ENCODE measurements at regions not wholly inside any gene's neighbourhood (a gene's known extent, or its start where the extent isn't known, plus 50 kb on each side); places are given as distances from the start of the nearest gene placed in this dataset.

DNA sequence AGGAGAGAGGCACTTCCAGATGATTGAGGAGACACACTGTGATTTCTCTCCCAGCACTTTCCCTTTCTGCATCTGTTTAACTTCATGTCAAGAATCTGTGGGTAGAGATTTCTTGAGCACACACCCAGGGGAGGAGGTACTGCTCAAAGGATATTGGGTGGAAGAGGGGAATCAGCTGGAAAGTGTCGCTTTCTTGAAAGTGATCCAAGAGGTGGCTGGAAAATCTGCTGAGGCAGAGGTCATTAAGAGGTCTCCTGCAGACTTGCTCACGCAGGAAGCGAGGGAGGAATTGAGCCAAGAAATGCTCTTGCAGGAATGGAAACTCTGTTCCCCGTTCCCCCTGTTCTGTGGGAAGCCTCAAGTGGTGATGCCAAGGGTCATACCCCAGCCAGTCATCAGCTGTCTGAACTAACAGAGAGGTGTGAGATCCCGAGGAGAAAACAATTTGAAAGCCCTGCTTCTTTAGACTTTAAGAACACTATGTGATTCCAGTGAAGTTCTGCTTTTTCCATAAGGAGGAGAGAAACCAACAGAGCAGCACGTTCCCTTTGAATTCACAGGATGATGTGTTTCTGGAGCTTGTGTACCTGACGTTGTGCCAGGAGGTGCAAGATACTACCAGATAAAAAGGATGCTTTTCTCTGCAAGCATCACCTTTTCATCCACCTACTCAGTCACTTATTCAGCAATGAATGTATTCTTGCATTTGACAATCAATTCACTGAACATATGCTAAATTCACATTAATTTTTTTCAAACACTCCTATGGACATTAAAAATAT is 163.4 kb upstream of the GPR12 start:
- Histone ChIP-seq H3K27me3 (ENCODE audit: control insufficient read depth, insufficient read depth, low read length) (peaks cover 21% of the 10 kb centered on the region), H3K36me3 (ENCODE audit: control insufficient read depth, insufficient read depth, low read length) (no peaks in the 10 kb centered on the region), H3K4me3 (ENCODE audit: low read depth, low read length) (no peak overlapping the region)
- ChIA-PET CTCF (no interaction called here), POLR2A (no interaction called here)
- no peak for DNase-seq (ENCODE audit: low read depth)
- TF ChIP-seq, protein P1, sequence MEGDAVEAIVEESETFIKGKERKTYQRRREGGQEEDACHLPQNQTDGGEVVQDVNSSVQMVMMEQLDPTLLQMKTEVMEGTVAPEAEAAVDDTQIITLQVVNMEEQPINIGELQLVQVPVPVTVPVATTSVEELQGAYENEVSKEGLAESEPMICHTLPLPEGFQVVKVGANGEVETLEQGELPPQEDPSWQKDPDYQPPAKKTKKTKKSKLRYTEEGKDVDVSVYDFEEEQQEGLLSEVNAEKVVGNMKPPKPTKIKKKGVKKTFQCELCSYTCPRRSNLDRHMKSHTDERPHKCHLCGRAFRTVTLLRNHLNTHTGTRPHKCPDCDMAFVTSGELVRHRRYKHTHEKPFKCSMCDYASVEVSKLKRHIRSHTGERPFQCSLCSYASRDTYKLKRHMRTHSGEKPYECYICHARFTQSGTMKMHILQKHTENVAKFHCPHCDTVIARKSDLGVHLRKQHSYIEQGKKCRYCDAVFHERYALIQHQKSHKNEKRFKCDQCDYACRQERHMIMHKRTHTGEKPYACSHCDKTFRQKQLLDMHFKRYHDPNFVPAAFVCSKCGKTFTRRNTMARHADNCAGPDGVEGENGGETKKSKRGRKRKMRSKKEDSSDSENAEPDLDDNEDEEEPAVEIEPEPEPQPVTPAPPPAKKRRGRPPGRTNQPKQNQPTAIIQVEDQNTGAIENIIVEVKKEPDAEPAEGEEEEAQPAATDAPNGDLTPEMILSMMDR (IDR thresholded peaks at IDR 0.05; ENCODE audit: insufficient read depth, low read depth, low read length): no peak

DNA sequence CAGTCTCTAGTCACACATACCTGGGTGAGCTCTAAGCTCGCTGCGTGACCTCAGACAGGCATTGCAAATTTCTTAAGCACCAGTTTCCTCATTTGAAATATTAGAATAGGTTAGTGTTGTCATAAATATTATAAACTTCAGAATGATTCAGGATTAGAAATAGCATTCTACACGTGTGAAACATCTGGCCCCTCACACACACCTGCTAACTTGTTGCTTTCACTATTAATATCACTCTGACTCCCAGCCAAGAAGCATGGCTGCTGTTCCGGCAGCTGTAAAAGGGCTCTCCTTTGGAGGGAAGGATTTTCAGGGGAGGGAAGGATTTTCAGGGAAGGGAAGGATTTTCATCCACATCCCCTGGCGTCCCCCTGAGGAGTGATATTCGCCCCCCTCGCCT is 161.3 kb upstream of the GPR12 start:
- TF ChIP-seq, protein P1 (IDR thresholded peaks at IDR 0.05; ENCODE audit: insufficient read depth, low read depth, low read length): no peak
- no peak for DNase-seq (ENCODE audit: low read depth)
- Histone ChIP-seq H3K36me3 (ENCODE audit: control insufficient read depth, insufficient read depth, low read length) (no peaks in the 10 kb centered on the region), H3K4me3 (ENCODE audit: low read depth, low read length) (no peak overlapping the region), H3K27me3 (ENCODE audit: control insufficient read depth, insufficient read depth, low read length) (peaks cover 17% of the 10 kb centered on the region)
- ChIA-PET CTCF (interaction anchor here (1.3 to 1.5 kb wide), 2 partner anchors 8 to 9 kb away, joined by 3 to 5 read pairs; no protein-coding TSS in a partner anchor), POLR2A (no interaction called here)

- CTCF ChIA-PET: interaction anchor here (0.6 to 1.5 kb wide), 2 partner anchors 9 to 298 kb away, joined by 3 read pairs; no protein-coding TSS in a partner anchor
Measured at GRCh38 chr13:26920614-26921355, 160.2 kb upstream of the GPR12 start.

DNA sequence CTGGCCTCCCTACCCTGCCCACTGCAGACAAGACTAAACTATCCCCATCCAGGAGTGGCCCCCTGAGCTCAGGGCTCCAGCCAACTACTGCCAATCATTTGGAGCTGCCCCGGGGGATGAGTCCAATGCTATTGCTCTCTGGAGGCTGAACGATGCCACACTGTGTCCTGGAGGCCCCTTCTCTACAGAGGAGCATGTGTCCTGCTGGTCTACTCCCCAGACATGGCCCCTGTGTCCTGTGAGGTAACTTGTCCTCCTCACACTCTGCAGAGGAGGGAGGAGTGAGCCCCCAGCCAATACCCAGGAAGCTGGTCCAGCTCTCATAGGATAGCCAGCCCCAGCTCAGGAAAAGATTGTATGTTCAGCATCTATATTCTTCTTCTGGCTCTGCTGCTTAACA is 159.1 kb upstream of the GPR12 start:
- Histone ChIP-seq H3K4me3 (ENCODE audit: low read depth, low read length) (no peak overlapping the region), H3K27me3 (ENCODE audit: control insufficient read depth, insufficient read depth, low read length) (peaks cover 9% of the 10 kb centered on the region), H3K36me3 (ENCODE audit: control insufficient read depth, insufficient read depth, low read length) (no peaks in the 10 kb centered on the region)
- ChIA-PET POLR2A (no interaction called here), CTCF (interaction anchor here (0.6 to 1.5 kb wide), 2 partner anchors 10 to 419 kb away, joined by 3 to 4 read pairs; no protein-coding TSS in a partner anchor)
- TF ChIP-seq, protein P1 (IDR thresholded peaks at IDR 0.05; ENCODE audit: insufficient read depth, low read depth, low read length): no peak
- DNase-seq (ENCODE audit: low read depth): no peak

More at GRCh38 chr13:26920614-26921355, 160.2 kb upstream of the GPR12 start:
- no peak overlapping the region for H3K4me3 ChIP-seq (ENCODE audit: low read depth, low read length)
- no peaks in the 10 kb centered on the region for H3K36me3 ChIP-seq (ENCODE audit: control insufficient read depth, insufficient read depth, low read length)
- TF ChIP-seq, protein P1 (IDR thresholded peaks at IDR 0.05; ENCODE audit: insufficient read depth, low read depth, low read length): no peak
- peaks cover 13% of the 10 kb centered on the region for H3K27me3 ChIP-seq (ENCODE audit: control insufficient read depth, insufficient read depth, low read length)
- no peak for DNase-seq (ENCODE audit: low read depth)
- POLR2A ChIA-PET: no interaction called here

DNA sequence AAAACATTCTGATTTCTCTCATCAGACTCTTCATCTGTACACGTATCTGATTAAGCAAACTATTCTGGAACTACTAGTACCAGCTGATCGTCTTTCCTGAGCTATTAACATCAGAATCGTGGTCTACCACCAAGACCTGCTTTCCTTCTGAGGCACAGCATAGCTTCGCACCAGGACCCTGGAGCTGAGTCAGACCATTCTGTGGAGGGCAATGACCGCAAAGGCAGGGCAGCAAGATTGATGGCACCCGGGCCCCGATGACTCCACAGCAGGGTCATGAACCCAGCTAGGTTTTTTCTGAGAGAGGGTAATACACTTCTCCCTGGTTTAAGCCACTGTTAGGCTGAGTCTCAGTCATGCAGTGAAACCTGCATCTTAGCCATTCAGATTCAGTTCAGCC is 158.7 kb upstream of the GPR12 start:
- ChIA-PET CTCF (interaction anchor here (1.5 kb wide), 1 partner anchor 10 kb away, joined by 4 read pairs; no protein-coding TSS in a partner anchor), POLR2A (no interaction called here)
- no peaks in the 10 kb centered on the region for H3K36me3 ChIP-seq (ENCODE audit: control insufficient read depth, insufficient read depth, low read length)
- no peak overlapping the region for H3K4me3 ChIP-seq (ENCODE audit: low read depth, low read length)
- no peak for DNase-seq (ENCODE audit: low read depth)
- H3K27me3 ChIP-seq (ENCODE audit: control insufficient read depth, insufficient read depth, low read length): peaks cover 9% of the 10 kb centered on the region
- TF ChIP-seq, protein P1 (IDR thresholded peaks at IDR 0.05; ENCODE audit: insufficient read depth, low read depth, low read length): no peak
